ENCODE measurements at regions not wholly inside any gene's neighbourhood (a gene's known extent, or its start where the extent isn't known, plus 50 kb on each side); places are given as distances from the start of the nearest gene placed in this dataset.

DNA sequence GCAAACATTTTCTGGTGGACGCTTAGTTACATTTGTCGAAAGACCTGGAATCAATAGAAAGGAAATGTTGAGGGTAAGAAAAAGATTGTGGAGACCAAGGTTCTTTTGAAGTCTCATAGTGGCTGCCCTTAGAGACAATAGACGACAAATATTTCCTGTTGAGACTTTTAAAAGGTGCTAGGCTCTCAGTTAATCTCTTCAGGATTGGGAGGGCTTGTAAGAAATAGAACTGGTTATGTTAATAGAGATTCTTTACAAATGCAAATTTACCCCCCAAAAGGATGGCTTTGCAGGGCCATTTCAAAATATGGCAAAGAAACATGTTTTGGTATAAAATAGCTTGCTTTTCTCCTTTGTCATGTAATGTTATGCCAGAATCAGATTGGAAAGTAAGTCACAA is 428.2 kb upstream of the CTNND2 start:
- Histone ChIP-seq H3K4me1 (ENCODE audit: control insufficient read depth, low read length) (0 out of 2 replicates have a peak, but pooled peaks cover 3% of the 10 kb centered on the region), H3K4me2 (ENCODE audit: low read length) (no peak overlapping the region), H3K36me3 (ENCODE audit: control insufficient read depth, low read length) (no peaks in the 10 kb centered on the region), H3K27me3 (ENCODE audit: control insufficient read depth, low read length) (no peaks in the 10 kb centered on the region), H3K4me3 (ENCODE audit: low read length) (no peak overlapping the region), H4K20me1 (ENCODE audit: control insufficient read depth, insufficient read depth, low read depth, low read length) (no peaks in the 10 kb centered on the region), H3K27ac (ENCODE audit: low read depth, low read length) (no peak overlapping the region), H3K9me3 (ENCODE audit: control insufficient read depth, insufficient read depth, low read length) (peaks cover 6% of the 10 kb centered on the region; the same call in 1 of the 2 replicates), H3K9me2 (replicated peaks; ENCODE audit: control insufficient read depth, low read length) (no peaks in the 10 kb centered on the region), H3K79me2 (ENCODE audit: control insufficient read depth, low read length) (no peaks in the 10 kb centered on the region), H3F3A (ENCODE audit: control insufficient read depth, insufficient read depth) (no peaks in the 10 kb centered on the region)
- no peak for TF ChIP-seq CTCF (IDR thresholded peaks at IDR 0.05; ENCODE audit: low read depth, low read length, poor library complexity, severe bottlenecking)
- TF ChIP-seq EZH2phosphoT487 (IDR thresholded peaks at IDR 0.05; ENCODE audit: borderline replicate concordance, low read length) = no peak

DNA sequence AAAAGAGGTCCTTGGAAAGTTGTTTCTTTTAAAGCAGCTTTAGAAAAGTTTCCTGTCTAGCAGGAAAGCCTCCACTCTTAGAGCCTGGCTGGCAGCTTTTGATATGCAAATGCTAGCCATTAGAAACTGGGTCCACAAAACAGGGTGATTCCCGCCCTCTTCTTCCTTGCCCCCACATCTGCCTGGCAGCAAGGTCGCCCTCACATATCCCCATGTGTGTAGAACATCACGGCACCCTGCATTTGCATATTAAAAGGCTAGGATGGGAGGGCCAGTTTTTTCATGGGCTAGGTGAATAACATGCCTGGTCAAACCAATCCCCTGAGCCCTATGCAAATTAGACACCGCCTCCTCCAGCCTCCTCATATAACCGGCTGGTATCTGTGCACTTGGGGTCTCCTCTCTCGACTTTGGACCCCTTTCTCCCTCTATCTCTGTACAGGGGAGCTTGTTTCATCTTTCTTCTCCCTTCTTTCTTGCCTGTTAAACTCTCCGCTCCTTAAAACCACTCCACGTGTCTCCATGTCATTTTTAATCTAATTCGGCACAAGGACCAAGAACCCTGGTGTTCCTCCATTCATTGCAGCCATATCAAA is 426.8 kb upstream of the CTNND2 start:
- Histone ChIP-seq H3K4me1 (ENCODE audit: control insufficient read depth, low read length) (peaks cover 10% of the 10 kb centered on the region), H3K36me3 (ENCODE audit: control insufficient read depth, low read length) (no peaks in the 10 kb centered on the region; the same call in none of the 2 replicates), H3K9me3 (ENCODE audit: control insufficient read depth, insufficient read depth, low read length) (peaks cover 20% of the 10 kb centered on the region), H3K4me3 (ENCODE audit: low read length) (no peak overlapping the region), H3K4me2 (ENCODE audit: low read length) (no peak overlapping the region), H3K27ac (ENCODE audit: low read depth, low read length) (no peak overlapping the region), H3K9me2 (replicated peaks; ENCODE audit: control insufficient read depth, low read length) (no peaks in the 10 kb centered on the region), H4K20me1 (ENCODE audit: control insufficient read depth, insufficient read depth, low read depth, low read length) (no peaks in the 10 kb centered on the region), H3K79me2 (ENCODE audit: control insufficient read depth, low read length) (no peaks in the 10 kb centered on the region), H3F3A (ENCODE audit: control insufficient read depth, insufficient read depth) (no peaks in the 10 kb centered on the region), H3K27me3 (ENCODE audit: control insufficient read depth, low read length) (no peaks in the 10 kb centered on the region)
- TF ChIP-seq CTCF (IDR thresholded peaks at IDR 0.05; ENCODE audit: low read depth, low read length, poor library complexity, severe bottlenecking) = no peak
- TF ChIP-seq EZH2phosphoT487 (IDR thresholded peaks at IDR 0.05; ENCODE audit: borderline replicate concordance, low read length) = no peak

DNA sequence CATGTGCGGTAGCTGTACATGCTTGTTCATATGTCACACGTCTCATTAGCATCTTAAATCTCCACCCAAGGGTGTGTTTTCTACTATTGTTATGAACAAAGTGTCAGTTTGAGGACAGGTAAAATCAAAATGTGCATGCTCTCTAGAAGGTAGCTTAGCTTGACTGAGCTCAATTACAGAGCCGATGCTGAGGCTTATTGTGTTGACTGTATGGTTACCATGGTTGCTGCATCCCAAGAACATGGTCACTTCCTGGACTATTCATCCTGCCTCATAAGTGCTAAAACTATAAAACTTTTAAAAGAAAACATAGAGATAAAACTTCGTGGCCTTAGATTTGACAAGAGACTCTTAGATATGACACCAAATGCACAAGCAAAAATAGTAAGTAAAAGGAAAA is 426.1 kb upstream of the CTNND2 start:
- H3K9me3 ChIP-seq (ENCODE audit: control insufficient read depth, insufficient read depth, low read length) = peaks cover 22% of the 10 kb centered on the region
- 0 out of 2 replicates have a peak, but pooled peaks cover 3% of the 10 kb centered on the region for H3F3A ChIP-seq (ENCODE audit: control insufficient read depth, insufficient read depth)
- no peak overlapping the region for H3K4me2 ChIP-seq (ENCODE audit: low read length)
- no peaks in the 10 kb centered on the region for H3K9me2 ChIP-seq (replicated peaks; ENCODE audit: control insufficient read depth, low read length)
- TF ChIP-seq EZH2phosphoT487 (IDR thresholded peaks at IDR 0.05; ENCODE audit: borderline replicate concordance, low read length) = no peak
- TF ChIP-seq CTCF (IDR thresholded peaks at IDR 0.05; ENCODE audit: low read depth, low read length, poor library complexity, severe bottlenecking) = no peak
- H3K79me2 ChIP-seq (ENCODE audit: control insufficient read depth, low read length) = no peaks in the 10 kb centered on the region
- no peaks in the 10 kb centered on the region; the same call in none of the 2 replicates for H3K36me3 ChIP-seq (ENCODE audit: control insufficient read depth, low read length)
- H4K20me1 ChIP-seq (ENCODE audit: control insufficient read depth, insufficient read depth, low read depth, low read length) = no peaks in the 10 kb centered on the region
- peaks cover 10% of the 10 kb centered on the region for H3K4me1 ChIP-seq (ENCODE audit: control insufficient read depth, low read length)
- H3K27ac ChIP-seq (ENCODE audit: low read depth, low read length) = no peak overlapping the region
- H3K4me3 ChIP-seq (ENCODE audit: low read length) = no peak overlapping the region
- H3K27me3 ChIP-seq (ENCODE audit: control insufficient read depth, low read length) = no peaks in the 10 kb centered on the region

Data from DOHH2 (cell line).